Sciatic nerve (tissue), 2 donors: ENCODE measurements at regions not wholly inside any gene's neighbourhood (a gene's known extent, or its start where the extent isn't known, plus 50 kb on each side); places are given as distances from the start of the nearest gene placed in this dataset.
"Not testable (repeated sequence)": the region's sequence is repeated elsewhere in the genome, so short reads cannot be mapped to it uniquely, and the experiment has no call there.

ENCODE experiments used
- ATAC-seq: fragments of 200-7000 bp; cut with Tn5 transposase; one replicate; pipeline ENCODE4 v1.9.1; 2020; ENCODE audit warnings: mild to moderate bottlenecking, moderate library complexity
- DNase-seq: peaks from one replicate; pipeline ENCODE4 v3.0.0-alpha.2; 2020; ENCODE audit warnings: low spot score
- intact Hi-C: fragments of 100-400 bp; cut with DNase I; formaldehyde crosslinking; loops from one replicate; pipeline ENCODE4 v1.14.2; 2022
- donor health status: DM: no; HTN: no; CAD: no.
- donor health status: DM: no; HTN: no; CAD: no.

DNA sequence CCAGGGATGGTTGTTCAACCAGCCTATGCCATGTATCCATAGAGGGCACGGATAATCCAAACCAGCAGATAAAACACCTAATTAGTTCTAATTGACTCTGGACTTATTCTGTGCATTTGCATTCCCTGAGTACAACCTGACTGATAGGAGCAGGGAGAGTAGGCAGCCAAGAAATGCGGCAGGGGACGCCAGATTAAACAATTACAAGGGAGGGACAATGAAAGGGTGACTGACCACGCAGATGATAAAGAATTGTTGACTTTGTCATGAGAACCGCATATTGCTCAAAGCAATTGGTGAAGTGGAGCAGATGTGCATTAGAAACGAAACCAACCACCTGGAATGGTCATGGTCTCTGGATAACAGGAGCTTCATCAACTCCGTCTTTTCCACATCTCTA is 369.1 kb upstream of the FRG2C start:
- ATAC-seq (no peak), DNase-seq (no peak)
- intact Hi-C loops = no loop called here

DNA sequence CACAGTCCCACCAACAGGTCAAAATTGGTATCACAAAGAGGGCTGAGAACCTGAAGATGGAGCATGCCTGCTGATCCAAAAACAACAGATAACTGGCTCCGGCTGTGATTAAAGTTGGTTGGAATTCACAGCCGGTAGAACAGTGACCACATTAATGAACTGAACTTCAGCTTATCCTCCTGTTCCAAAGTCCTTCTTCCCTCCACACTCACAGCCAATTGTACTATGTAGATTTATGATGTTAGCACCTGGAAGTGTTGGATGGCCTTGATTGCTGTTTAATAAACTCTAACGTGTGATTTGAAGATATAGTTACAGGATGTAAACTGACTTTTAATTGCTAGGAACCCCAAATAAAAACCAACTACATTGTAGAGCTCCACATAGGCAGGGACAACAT is 367.3 kb upstream of the FRG2C start:
- ATAC-seq (no peak), DNase-seq (no peak)
- intact Hi-C loops = no loop called here

DNA sequence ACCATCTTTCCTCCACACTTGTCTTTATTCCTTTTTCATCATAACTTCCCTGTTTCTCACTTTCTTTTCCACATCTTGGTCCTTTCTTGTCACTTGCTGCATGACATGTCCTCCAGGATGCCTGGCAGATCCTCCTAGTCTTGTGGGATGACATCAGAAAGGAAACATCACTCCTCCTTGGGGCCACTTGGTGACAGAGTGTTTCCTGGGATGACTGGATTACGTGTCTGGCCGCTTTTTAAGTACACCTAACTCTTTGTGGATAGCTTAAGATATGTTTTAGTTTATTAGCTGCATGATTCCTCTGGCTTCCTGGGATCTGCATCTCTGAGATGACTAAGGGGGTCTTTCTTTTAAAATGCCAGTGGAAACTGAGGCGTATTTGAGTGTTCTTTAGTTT is 363.5 kb upstream of the FRG2C start:
- intact Hi-C loops = no loop called here
- DNase-seq = no peak
- ATAC-seq = no peak

DNA sequence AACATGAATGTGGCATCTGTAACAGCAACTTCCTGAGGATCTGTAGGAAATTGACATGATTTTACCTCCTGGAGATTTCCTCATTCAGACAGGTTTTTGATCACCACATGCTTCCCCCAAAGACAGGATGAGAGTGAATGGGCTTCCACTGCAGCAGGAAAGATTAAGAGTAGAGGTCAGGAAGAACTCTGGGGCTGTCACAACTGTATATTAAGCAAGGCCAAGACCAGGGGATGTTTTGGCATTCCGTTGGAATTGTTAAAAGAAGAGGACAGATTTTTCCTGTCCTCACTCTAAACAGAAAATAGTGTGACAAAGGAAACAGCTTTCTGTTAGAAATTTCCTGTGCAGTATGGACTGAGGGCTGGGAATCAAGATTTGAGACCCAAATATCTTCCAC is 363.1 kb upstream of the FRG2C start:
- DNase-seq, intact Hi-C loops, ATAC-seq: not testable (repeated sequence)

DNA sequence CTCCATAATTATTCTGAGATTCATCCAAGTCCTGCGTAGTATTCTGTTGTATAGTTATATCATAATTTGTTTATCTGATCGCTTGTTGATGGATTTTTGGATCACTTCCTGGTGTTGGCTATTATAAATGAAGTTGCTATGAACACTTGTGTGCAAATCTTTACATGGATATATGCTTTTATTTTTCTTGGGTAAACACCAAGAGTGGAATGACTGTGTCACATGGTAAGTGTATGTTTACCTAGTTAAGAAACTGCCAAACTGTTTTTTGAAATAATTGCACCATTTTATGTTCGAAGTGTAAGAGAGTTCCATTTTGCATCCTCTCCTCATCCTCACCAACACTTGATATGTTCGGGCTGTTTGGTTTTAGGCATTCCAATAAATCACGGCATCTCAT is 360.4 kb upstream of the FRG2C start:
- ATAC-seq = no peak
- DNase-seq = no peak
- intact Hi-C loops = no loop called here

DNA sequence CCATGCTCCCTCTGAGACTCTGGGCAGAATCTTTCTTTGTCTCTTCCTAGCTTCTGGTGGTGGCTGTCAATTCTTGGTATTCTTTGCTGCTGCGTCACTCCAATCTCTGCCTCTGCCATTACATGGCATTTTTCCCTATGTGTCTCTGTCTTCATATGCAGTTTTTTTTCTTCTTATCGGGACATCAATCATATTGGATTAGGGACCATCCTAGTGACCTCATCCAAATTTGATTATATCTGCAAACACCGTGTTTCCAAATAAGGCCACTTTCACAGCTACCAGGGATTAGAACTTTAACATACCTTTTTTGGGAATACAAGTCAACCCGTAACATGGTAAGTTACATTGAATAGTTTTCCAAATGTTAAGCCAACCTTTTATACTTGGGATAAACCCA is 358.2 kb upstream of the FRG2C start:
- DNase-seq (no peak), ATAC-seq (no peak)
- intact Hi-C loops = no loop called here

DNA sequence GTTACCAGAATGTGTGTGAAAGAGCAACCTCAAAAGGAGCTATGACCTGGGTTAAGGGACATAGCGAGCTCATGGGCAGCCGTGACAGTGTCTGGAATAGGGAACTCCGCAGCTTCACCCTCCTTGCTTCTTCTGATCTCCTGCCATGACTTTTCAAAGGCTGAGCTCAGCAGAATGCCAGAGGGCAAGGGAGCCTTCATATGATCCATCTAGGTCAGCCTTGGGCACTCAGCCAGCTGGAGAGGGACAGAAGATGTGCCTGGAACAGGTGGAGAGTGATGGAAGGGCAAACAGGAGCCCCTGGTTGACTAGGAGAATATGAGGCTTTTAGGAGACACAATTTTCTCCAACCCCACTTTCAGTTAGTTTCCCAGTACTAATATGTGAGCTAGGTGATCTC is 352.8 kb upstream of the FRG2C start:
- intact Hi-C loops = not testable (repeated sequence)

DNA sequence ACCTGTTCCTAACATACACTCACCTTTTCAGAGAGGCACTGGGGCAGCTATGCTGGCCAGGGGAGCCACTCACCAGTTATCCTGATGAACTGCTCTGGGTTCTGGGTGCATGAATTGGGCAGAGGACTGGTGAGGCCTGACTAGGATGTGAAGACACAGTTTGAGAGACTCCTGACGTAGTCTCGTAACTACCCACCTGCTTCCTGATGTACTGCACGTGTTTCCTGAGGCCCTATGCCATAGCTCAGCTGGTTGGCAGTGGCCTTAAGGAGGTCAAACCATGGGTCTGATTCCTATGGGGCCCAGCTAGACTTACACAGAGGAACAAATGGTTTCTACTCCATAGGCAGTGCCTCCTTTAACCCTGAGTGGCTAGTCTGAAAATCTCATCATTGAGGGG is 351.7 kb upstream of the FRG2C start:
- ATAC-seq, intact Hi-C loops, DNase-seq: not testable (repeated sequence)

More for the DNA sequence above, 352.8 kb upstream of the FRG2C start:
- DNase-seq, ATAC-seq: not testable (repeated sequence)

DNA sequence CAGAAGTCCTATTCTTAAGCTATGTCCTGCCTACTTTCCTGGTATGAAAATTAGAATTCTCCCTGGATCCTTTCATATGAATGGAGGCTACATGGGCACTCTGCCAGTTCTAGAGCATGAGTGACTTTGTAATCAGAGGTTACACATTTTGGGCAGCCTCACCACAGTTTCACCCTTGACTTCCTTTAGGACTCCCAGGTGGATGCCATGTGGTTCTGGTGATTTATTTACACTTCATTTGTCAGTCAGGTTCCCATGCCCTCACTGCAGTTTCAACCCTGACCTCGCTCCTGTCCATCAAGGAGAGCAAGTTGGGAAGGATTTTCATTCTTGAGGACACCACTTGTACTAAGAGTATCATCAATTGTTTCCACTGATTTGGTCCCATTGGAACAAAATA is 344.4 kb upstream of the FRG2C start:
- ATAC-seq, intact Hi-C loops, DNase-seq: not testable (repeated sequence)

DNA sequence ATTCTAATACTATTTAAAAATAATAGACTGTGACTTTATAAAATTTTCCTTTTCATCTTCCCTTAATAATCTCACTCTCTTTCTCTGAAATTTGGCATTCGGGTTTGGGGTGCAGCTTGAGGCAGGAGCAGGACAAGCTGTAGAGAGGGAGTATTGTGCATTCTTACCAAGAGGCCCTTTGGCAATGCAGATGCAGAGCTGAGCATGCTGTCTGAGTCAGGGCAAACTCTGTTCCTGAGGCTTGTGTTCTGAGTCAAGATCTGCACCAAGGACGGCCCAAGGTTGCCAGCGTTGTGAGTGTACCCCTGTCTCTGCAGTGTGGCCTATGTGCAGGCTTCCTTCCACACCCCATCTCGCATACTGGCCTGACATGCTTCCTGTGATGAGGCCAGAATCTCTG is 343.8 kb upstream of the FRG2C start:
- intact Hi-C loops = no loop called here
- no peak for DNase-seq
- no peak for ATAC-seq

DNA sequence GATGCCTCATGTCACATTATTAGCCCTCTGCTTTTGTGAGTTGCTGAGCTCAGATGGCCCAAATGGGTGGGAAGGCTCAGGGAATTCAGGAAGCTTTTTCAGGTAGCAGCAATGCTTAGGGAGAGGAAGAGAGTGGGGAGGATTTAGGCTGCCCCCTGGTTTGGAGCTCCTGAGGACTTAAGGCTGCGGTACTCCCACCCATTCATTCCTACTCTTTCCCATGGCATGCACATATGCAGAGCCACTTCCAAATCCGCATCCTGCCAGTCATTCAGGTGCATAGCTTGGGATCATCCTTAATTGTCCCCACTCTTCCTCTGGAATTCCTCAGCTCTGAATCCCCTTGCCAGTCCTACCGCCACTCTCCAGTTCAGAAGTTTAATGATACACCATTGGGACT is 343.1 kb upstream of the FRG2C start:
- ATAC-seq = no peak
- intact Hi-C loops = no loop called here
- no peak for DNase-seq

DNA sequence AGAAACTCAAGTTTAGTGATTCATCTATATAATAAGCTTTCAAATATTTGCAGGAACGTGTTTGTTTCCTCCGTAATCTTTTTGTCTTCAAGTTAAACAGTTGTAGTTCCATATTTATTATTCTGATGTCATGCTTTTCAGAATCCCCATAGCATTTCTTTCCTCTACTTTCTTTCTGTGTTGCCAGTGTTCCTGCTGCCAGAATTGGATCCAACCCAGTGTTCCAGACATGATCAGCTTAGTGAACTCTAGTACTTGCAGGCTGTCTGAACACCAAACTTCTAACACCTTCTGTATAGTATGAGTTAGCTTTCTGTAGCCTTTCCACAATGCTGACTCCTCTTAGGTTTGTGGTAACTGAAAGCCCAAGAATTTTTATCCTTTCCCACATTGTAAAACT is 340.2 kb upstream of the FRG2C start:
- intact Hi-C loops, DNase-seq, ATAC-seq: not testable (repeated sequence)

DNA sequence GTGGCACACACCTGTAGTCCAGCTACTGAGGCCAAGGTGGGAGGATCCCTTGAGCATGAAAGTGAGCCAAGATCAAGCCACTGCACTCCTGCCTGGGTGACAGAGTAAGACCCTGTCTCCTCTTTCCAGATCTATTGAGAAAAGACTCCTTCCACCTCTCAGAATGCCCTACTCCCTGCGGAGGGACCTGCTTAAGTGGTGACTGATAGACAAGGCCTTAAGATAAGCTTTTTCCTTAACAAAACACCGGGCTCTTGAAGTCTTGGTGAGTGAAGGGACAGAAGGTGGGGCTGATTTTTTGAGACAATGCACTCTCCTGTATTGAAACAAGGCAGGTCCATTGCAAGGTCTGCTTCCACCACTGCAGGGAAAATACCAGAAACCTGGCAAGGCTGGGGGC is 338.4 kb upstream of the FRG2C start:
- ATAC-seq (no peak), DNase-seq (no peak)
- intact Hi-C loops = no loop called here

DNA sequence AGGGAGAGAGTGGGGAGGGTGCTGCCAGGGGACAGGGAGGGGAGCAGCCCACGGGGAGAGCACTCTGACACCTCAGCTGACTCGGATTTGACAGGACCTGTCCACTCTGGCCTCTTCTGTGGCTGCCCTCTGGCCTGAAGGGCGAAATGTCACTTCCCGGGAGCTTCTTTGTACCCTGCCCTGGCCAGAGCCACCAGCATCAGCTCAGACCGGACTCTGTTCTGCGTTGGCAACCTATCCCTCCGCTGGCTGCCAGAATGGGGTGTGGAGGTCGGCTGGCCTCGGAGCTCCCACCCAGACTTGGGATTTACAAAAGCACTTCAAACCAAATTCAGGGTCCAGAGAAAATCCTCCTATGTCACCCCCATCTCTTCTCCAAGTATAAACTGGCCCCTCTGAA is 336.7 kb upstream of the FRG2C start:
- ATAC-seq = no peak
- intact Hi-C loops = no loop called here

DNA sequence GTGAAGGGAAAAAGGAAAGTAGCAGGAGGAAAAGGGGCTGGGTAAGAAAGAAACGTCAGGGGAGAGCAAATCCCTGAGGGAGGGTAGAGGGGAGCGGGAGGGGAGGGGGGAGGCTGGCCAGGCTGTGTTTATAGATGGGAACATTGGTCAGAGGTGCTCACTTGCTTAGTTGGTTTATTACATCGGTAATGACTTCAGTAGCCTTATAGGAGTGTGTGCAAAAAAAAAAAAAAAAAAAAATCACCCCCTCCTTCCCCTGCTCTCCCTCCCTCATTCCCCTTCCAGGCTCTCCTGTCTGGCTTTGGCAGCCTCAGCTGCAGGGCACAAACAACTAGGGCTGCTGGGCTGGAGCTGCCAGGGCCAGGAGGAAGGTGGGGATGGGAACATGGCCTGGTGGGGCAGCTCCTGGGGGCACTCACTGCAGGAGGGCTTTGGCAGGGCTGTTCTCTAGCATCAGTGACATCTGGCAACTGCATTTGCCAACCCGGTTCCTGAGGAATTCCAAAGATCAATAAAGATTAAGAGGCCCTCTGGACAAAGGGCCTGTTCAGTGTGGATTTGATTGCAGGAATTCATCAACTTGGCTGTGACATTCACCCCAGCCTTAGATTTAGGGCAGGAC is 334.5 kb upstream of the FRG2C start:
- DNase-seq = no peak
- intact Hi-C loops = no loop called here

More for the DNA sequence above, 336.7 kb upstream of the FRG2C start:
- DNase-seq = no peak

DNA sequence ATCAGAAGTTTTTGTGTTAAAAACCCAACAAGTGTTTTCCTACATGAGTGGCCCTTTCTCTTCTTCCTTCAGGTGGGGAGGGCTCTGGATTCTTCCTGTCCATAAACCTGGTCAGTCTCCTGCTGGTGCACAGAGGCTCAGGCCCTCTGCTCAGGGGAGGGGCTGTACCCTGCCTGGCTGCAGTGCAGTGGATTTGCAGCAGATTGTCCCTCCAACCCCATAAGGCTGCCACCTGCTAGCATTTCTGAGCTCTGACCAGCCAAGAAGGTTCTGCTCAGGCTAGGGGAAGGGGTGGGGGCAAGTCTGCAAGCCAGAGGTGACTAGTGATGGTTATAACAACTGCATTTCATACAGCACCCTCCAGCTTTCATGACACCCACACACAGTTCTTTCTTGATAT is 333.7 kb upstream of the FRG2C start:
- intact Hi-C loops, DNase-seq, ATAC-seq: not testable (repeated sequence)

More for the DNA sequence above, 334.5 kb upstream of the FRG2C start:
- no peak for ATAC-seq

DNA sequence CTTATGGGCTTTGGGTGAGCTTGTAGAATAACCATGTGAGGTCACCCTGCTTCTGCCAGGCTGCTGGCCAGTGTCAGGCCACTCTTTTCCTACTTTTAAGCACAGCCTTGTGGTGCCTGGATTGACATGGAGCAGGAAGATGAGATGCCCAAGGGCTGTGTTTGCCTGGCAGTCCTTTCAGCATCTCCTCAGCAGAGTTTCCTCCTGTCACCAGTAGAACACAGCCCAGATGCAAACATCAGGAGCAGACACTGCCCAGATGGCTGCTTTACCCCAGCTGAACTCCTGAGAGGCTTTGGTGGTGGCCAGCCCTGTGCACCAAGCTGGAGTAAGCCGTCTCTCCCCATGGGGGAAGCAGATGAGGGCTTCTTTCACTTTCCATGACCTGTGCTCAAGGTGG is 332.0 kb upstream of the FRG2C start:
- intact Hi-C loops, ATAC-seq, DNase-seq: not testable (repeated sequence)

DNA sequence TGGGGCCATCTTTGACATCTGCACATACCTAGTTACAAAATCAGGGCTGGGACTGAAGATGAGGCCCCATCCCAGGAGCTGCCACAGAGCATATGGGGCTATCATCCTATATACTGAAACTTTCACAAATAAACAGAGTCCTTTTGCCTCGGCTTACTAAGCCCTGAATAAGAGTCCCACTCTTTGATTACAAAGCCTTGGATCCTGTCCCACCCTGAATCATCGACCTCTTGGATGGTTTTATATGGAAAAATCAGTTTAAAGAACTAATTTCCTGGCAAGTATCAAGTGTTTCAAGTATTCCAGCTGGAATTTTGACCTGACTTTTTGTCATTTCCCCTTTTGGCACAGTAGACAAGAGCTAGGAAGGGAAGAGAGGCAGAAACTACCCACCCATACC is 331.3 kb upstream of the FRG2C start:
- intact Hi-C loops = no loop called here
- DNase-seq (no peak), ATAC-seq (no peak)

DNA sequence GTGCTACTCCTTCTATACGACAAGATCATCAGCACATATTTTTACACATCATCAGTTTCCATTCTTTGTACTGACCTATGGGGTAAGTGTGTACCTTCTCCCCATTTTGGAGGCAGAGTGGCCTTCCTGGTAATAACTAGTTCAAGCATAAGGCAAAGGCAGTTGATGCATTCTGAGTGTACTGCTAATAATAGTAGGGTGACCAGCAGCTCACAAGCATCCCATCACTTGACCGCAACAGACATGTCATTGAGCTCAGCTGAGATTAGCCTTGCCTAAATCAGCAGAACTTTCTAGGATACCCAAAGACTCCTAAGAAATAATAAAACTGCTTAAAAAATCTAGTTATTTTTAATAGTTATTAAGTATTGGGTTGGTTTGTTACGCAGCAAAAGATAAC is 329.8 kb upstream of the FRG2C start:
- intact Hi-C loops = no loop called here
- DNase-seq (no peak), ATAC-seq (no peak)

DNA sequence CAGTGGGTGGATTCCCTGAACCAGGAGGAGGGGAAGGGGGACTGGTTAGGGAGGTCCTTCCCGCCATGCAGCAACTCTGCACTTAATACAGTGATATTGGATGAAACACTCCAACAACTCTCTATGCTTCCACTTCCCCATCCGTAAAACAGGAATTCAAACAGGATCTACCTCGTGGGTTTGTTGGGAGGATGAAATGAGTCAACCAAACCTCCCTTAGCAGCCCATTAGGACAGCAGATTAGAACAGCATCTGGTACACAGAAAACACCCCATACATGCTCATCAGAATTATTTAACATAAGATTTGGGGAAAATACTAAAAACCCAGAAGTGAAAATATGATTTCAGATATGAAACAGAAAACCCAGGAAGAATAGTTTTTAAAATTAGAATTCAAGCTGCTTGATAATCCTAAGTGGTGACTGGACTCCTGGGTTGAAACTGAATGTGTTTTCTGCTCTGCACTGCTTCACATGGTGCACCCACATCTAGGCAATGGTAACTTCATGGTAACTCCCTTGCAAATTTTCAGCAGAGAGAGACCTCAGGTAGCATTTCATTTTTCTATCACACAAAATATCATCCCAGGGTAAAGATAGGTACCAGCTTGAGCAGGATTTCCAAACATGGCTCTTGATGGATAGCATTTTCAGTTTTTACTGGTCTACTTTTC is 326.8 kb upstream of the FRG2C start:
- ATAC-seq (no peak), DNase-seq (no peak)
- intact Hi-C loops = no loop called here

DNA sequence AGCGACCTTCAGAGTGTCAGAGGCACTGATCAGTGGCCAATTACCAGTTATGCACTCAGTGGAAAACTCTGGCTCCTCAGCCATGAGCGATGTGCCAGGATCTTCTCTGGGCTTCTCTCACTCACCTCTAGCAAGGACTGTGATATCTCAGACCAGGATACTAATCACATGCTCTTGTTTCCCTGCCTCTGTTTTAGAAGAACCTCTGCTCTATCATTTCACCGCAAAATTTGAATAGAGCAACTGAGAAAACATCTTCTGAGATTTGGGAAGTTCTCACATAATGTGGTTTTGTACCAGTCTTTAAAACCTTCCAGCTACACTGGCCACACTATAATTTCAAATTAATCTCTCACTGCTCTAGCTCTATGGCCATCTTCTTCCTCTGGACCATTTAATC is 325.8 kb upstream of the FRG2C start:
- intact Hi-C loops = no loop called here
- ATAC-seq = no peak

More for the DNA sequence above, 325.8 kb upstream of the FRG2C start:
- DNase-seq = no peak
